HEK293T (cell line): ENCODE measurements at regions not wholly inside any gene's neighbourhood (a gene's known extent, or its start where the extent isn't known, plus 50 kb on each side); places are given as distances from the start of the nearest gene placed in this dataset.

ENCODE experiments used
- CTCF ChIA-PET: fragments of 350-600 bp; formaldehyde crosslinking; extraction: SDS; loops from one replicate; lab custom pipeline; 2021; ENCODE audit warnings: antibody characterized with exemption, inconsistent platforms; lab: Yijun Ruan, JAX
- POLR2A ChIA-PET: fragments of 350-600 bp; formaldehyde crosslinking; extraction: SDS; loops from one replicate; lab custom pipeline; 2020; ENCODE audit warnings: antibody characterized with exemption, inconsistent platforms; lab: Yijun Ruan, JAX
- DNase-seq: peaks from one replicate; pipeline ENCODE4 v3.0.0; 2012; ENCODE audit warnings: mixed read lengths; ENCODE audit errors: extremely low spot score
- ARNT ChIP-seq: fragments of 450-650 bp; IDR thresholded peaks from 2 replicates; pipeline ENCODE4 v1.6.1; 2017; ENCODE audit warnings: mild to moderate bottlenecking
- BHLHE40 ChIP-seq: fragments of 450-650 bp; IDR thresholded peaks from 2 replicates; pipeline ENCODE4 v1.6.1; 2016; ENCODE audit warnings: mild to moderate bottlenecking, moderate library complexity, borderline replicate concordance
- CTBP1 ChIP-seq: fragments of 450-650 bp; IDR thresholded peaks from 2 replicates; pipeline ENCODE4 v1.6.1; 2016; ENCODE audit warnings: borderline replicate concordance
- ELF4 ChIP-seq: fragments of 450-650 bp; IDR thresholded peaks from 2 replicates; pipeline ENCODE4 v1.6.1; 2017; ENCODE audit warnings: antibody characterized with exemption
- FOXA1 ChIP-seq: fragments of 450-650 bp; IDR thresholded peaks from 2 replicates; pipeline ENCODE4 v1.6.1; 2016; ENCODE audit warnings: mild to moderate bottlenecking
- FOXK2 ChIP-seq: fragments of 450-650 bp; IDR thresholded peaks from 2 replicates; pipeline ENCODE4 v1.6.1; 2016; ENCODE audit warnings: mild to moderate bottlenecking
- FOXM1 ChIP-seq: fragments of 450-650 bp; IDR thresholded peaks from 2 replicates; pipeline ENCODE4 v1.6.1; 2017; ENCODE audit warnings: mild to moderate bottlenecking, borderline replicate concordance
- HDGF ChIP-seq: fragments of 450-650 bp; IDR thresholded peaks from 2 replicates; pipeline ENCODE4 v1.6.1; 2017; ENCODE audit warnings: antibody characterized with exemption, borderline replicate concordance
- L3MBTL2 ChIP-seq: fragments of 450-650 bp; conservative IDR thresholded peaks from 2 replicates; pipeline ENCODE4 v1.6.1; 2016; ENCODE audit warnings: mild to moderate bottlenecking
- LEF1 ChIP-seq: fragments of 450-650 bp; IDR thresholded peaks from 2 replicates; pipeline ENCODE4 v1.6.1; 2017; ENCODE audit warnings: mild to moderate bottlenecking, borderline replicate concordance
- NFRKB ChIP-seq: fragments of 450-650 bp; IDR thresholded peaks from 2 replicates; pipeline ENCODE4 v1.6.1; 2016; ENCODE audit warnings: mild to moderate bottlenecking, moderate library complexity
- SP1 ChIP-seq: fragments of 450-650 bp; IDR thresholded peaks from 2 replicates; pipeline ENCODE4 v1.6.1; 2017
- SUZ12 ChIP-seq: fragments of 450-650 bp; IDR thresholded peaks from 2 replicates; pipeline ENCODE4 v1.6.1; 2016; ENCODE audit warnings: mild to moderate bottlenecking
- TARDBP ChIP-seq: fragments of 450-650 bp; IDR thresholded peaks from 2 replicates; pipeline ENCODE4 v1.6.1; 2016
- ZNF384 ChIP-seq: fragments of 450-650 bp; IDR thresholded peaks from 2 replicates; pipeline ENCODE4 v1.6.1; 2016
- TF ChIP-seq, protein P1 (sequence below): fragments of 450-650 bp; IDR thresholded peaks from 2 replicates; pipeline ENCODE4 v1.6.1; 2016

GRCh38 chr6:113488812-113489685 is 368.1 kb upstream of the MARCKS start:
- POLR2A ChIA-PET, result interaction anchor here (0.7 kb wide), 1 partner anchor 370 kb away, joined by 3 read pairs; no protein-coding TSS in a partner anchor

GRCh38 chr6:113489952-113490746 is 367.0 kb upstream of the MARCKS start:
- TF ChIP-seq FOXM1 (no peak), NFRKB (no peak), FOXK2 (no peak), TARDBP (no peak), BHLHE40 (no peak), HDGF (no peak), FOXA1 (no peak), ARNT (no peak), ZNF384 (no peak), SUZ12 (no peak), CTBP1 (no peak), L3MBTL2 (no peak), ELF4 (no peak)
- TF ChIP-seq, protein P1, sequence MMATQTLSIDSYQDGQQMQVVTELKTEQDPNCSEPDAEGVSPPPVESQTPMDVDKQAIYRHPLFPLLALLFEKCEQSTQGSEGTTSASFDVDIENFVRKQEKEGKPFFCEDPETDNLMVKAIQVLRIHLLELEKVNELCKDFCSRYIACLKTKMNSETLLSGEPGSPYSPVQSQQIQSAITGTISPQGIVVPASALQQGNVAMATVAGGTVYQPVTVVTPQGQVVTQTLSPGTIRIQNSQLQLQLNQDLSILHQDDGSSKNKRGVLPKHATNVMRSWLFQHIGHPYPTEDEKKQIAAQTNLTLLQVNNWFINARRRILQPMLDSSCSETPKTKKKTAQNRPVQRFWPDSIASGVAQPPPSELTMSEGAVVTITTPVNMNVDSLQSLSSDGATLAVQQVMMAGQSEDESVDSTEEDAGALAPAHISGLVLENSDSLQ, result no peak
- POLR2A ChIA-PET, result interaction anchor here (0.7 kb wide), 1 partner anchor 369 kb away, joined by 3 read pairs; no protein-coding TSS in a partner anchor
- no peak for DNase-seq
- CTCF ChIA-PET, result interaction anchor here (0.6 to 0.9 kb wide), 3 partner anchors 171 to 366 kb away, joined by 3 to 5 read pairs (median 3); no protein-coding TSS in a partner anchor

More at GRCh38 chr6:113488812-113489685, 368.1 kb upstream of the MARCKS start:
- no peak for TF ChIP-seq FOXK2
- no peak for TF ChIP-seq NFRKB
- no peak for TF ChIP-seq FOXM1
- TF ChIP-seq, protein P1, result no peak
- TF ChIP-seq ELF4, result no peak
- TF ChIP-seq FOXA1, result no peak
- TF ChIP-seq CTBP1, result no peak
- no peak for TF ChIP-seq SUZ12
- no peak for TF ChIP-seq ARNT
- TF ChIP-seq LEF1, result no peak
- DNase-seq, result no peak
- CTCF ChIA-PET, result interaction anchor here (0.6 to 0.9 kb wide), 2 partner anchors 236 to 367 kb away, joined by 3 read pairs; no protein-coding TSS in a partner anchor

- CTCF ChIA-PET, result interaction anchor here (0.8 kb wide), 1 partner anchor 367 kb away, joined by 3 read pairs; no protein-coding TSS in a partner anchor
- DNase-seq, result no peak
- POLR2A ChIA-PET, result no interaction called here
- TF ChIP-seq TARDBP (no peak), ZNF384 (no peak), HDGF (no peak)
Observed at GRCh38 chr6:113491376-113491775, 365.8 kb upstream of the MARCKS start.

DNA sequence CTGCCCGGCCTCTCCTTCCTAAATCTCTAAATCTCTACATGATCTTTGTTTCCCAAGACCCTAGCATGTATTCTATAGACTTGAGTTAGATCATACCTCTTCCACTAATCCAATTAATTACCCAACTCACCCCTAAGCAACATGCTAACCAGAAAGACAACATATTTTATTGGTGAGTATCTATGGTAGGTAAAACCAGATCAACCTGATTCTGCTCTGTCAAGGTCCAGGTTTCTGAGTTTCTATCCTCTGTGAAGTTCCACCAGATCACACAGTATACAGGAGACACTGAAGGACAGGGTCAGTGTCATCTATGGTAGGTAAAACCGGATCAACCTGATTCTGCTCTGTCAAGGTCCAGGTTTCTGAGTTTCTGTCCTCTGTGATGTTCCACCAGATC is 363.2 kb upstream of the MARCKS start:
- DNase-seq, result no peak
- POLR2A ChIA-PET, result no interaction called here
- TF ChIP-seq ARNT (no peak), ELF4 (no peak), CTBP1 (no peak), FOXM1 (no peak), NFRKB (no peak), SUZ12 (no peak), BHLHE40 (no peak), FOXA1 (no peak), TARDBP (no peak), FOXK2 (no peak), SP1 (no peak), HDGF (no peak), LEF1 (no peak)

GRCh38 chr6:113495521-113495920 is 361.6 kb upstream of the MARCKS start:
- DNase-seq, result no peak
- TF ChIP-seq, protein P1, result no peak
- CTCF ChIA-PET, result no interaction called here
- POLR2A ChIA-PET, result no interaction called here

More for the DNA sequence above, 363.2 kb upstream of the MARCKS start:
- CTCF ChIA-PET, result no interaction called here

GRCh38 chr6:113496166-113496565 is 361.0 kb upstream of the MARCKS start:
- ChIA-PET CTCF (no interaction called here), POLR2A (no interaction called here)
- no peak for DNase-seq
- TF ChIP-seq TARDBP (no peak), NFRKB (no peak), ARNT (no peak), FOXK2 (no peak), CTBP1 (no peak), BHLHE40 (no peak), FOXM1 (no peak), SP1 (no peak), HDGF (no peak), LEF1 (no peak), L3MBTL2 (no peak), ELF4 (no peak), SUZ12 (no peak), FOXA1 (no peak)
